Sciatic nerve (tissue), 2 donors: ENCODE measurements at regions not wholly inside any gene's neighbourhood (a gene's known extent, or its start where the extent isn't known, plus 50 kb on each side); places are given as distances from the start of the nearest gene placed in this dataset.

Source experiments
- ATAC-seq: fragments of 200-7000 bp; cut with Tn5 transposase; one replicate; pipeline ENCODE4 v1.9.1; 2020; ENCODE audit warnings: mild to moderate bottlenecking, moderate library complexity
- DNase-seq: peaks from one replicate; pipeline ENCODE4 v3.0.0-alpha.2; 2020; ENCODE audit warnings: low spot score
- intact Hi-C: fragments of 100-400 bp; cut with DNase I; formaldehyde crosslinking; loops from one replicate; pipeline ENCODE4 v1.14.2; 2022
- donor health status: DM: no; HTN: no; CAD: no.
- donor health status: DM: no; HTN: no; CAD: no.

- DNase-seq (no peak), ATAC-seq (no peak)
- intact Hi-C loops: no loop called here
Observed at GRCh38 chr20:60543598-60543997, 585.4 kb downstream of the CDH26 start.

GRCh38 chr20:60553095-60553494 lies 594.9 kb downstream of the CDH26 start:
- DNase-seq: no peak
- no peak for ATAC-seq
- intact Hi-C loops: no loop called here

- intact Hi-C loops: no loop called here
- ATAC-seq (no peak), DNase-seq (no peak)
Observed at GRCh38 chr20:60558486-60558885, 600.3 kb downstream of the CDH26 start.

- DNase-seq: no peak
- intact Hi-C loops: no loop called here
- ATAC-seq: no peak
Observed at GRCh38 chr20:60559462-60559861, 601.2 kb downstream of the CDH26 start.

- intact Hi-C loops: no loop called here
- DNase-seq (no peak), ATAC-seq (no peak)
Observed at GRCh38 chr20:60561052-60561451, 602.8 kb downstream of the CDH26 start.

- ATAC-seq (no peak), DNase-seq (no peak)
- intact Hi-C loops: no loop called here
Observed at GRCh38 chr20:60565083-60565482, 606.9 kb downstream of the CDH26 start.

- no peak for DNase-seq
- no peak for ATAC-seq
- intact Hi-C loops: no loop called here
Observed at GRCh38 chr20:60565551-60565950, 607.3 kb downstream of the CDH26 start.

GRCh38 chr20:60569116-60569515 lies 610.9 kb downstream of the CDH26 start:
- intact Hi-C loops: no loop called here
- DNase-seq (no peak), ATAC-seq (no peak)

- ATAC-seq: no peak
- intact Hi-C loops: no loop called here
- DNase-seq: no peak
Observed at GRCh38 chr20:60570481-60571277, 612.5 kb downstream of the CDH26 start.

- ATAC-seq: peak; percentile 48
- intact Hi-C loops: no loop called here
- no peak for DNase-seq
Observed at GRCh38 chr20:60573003-60573680, 614.9 kb downstream of the CDH26 start.

- DNase-seq (no peak), ATAC-seq (no peak)
- intact Hi-C loops: no loop called here
Observed at GRCh38 chr20:60576236-60576635, 618.0 kb downstream of the CDH26 start.

GRCh38 chr20:60579941-60580515 lies 621.8 kb downstream of the CDH26 start:
- no peak for DNase-seq
- intact Hi-C loops: no loop called here
- no peak for ATAC-seq

GRCh38 chr20:60581606-60582115 lies 623.4 kb downstream of the CDH26 start:
- intact Hi-C loops: no loop called here

GRCh38 chr20:60583741-60584140 lies 625.5 kb downstream of the CDH26 start:
- ATAC-seq (no peak), DNase-seq (no peak)
- intact Hi-C loops: no loop called here

More at GRCh38 chr20:60581606-60582115, 623.4 kb downstream of the CDH26 start:
- DNase-seq (no peak), ATAC-seq (peak; percentile 5)

- no peak for DNase-seq
- intact Hi-C loops: no loop called here
- ATAC-seq: no peak
Observed at GRCh38 chr20:60584221-60584620, 626.0 kb downstream of the CDH26 start.

GRCh38 chr20:60585651-60586050 lies 627.4 kb downstream of the CDH26 start:
- intact Hi-C loops: no loop called here

GRCh38 chr20:60586269-60587050 lies 628.2 kb downstream of the CDH26 start:
- peak; percentile 67 for DNase-seq
- ATAC-seq: peak; percentile 94
- intact Hi-C loops: no loop called here

More at GRCh38 chr20:60585651-60586050, 627.4 kb downstream of the CDH26 start:
- ATAC-seq: no peak
- DNase-seq: no peak

GRCh38 chr20:60587986-60588385 lies 629.8 kb downstream of the CDH26 start:
- intact Hi-C loops: no loop called here

GRCh38 chr20:60589623-60590022 lies 631.4 kb downstream of the CDH26 start:
- intact Hi-C loops: no loop called here
- DNase-seq (no peak), ATAC-seq (no peak)

More at GRCh38 chr20:60587986-60588385, 629.8 kb downstream of the CDH26 start:
- ATAC-seq: no peak
- no peak for DNase-seq
